ENCODE measurements at regions not wholly inside any gene's neighbourhood (a gene's known extent, or its start where the extent isn't known, plus 50 kb on each side); places are given as distances from the start of the nearest gene placed in this dataset.
A peak's percentile ranks its signal among the peaks of the same experiment; 100 is the strongest.

DNA sequence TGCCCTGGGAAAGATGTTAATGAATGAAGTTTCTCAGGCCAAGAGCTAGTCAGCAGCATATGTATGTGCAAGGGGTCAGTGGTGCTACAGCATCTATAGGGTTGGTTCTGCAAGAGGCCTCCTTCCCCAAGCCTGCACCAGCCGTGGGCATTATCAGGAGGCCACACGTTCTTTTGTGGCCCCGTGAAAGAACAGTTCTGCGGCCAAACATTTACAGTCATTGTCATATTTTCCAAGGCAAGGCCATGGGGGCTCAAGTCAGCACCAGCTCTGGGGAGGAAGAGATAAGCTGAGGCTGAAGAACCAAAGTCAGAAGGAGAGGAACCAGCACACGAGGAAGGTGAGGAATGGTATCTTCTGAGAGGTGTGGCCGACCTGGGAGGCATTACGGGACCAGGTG lies 54.4 kb upstream of the TMEM72 start:
- Histone ChIP-seq H3K9me3 (no peaks in the 10 kb centered on the region), H3K27ac (no peak overlapping the region), H3K4me1 (peaks cover 0 to 29% (median 2%) of the 10 kb centered on the region in 4 donors), H3K4me3 (no peak overlapping the region), H3K36me3 (no peaks in the 10 kb centered on the region), H3K27me3 (no peaks in the 10 kb centered on the region)
- no peak for TF ChIP-seq POLR2A (IDR thresholded peaks at IDR 0.05)
- TF ChIP-seq, protein P1, sequence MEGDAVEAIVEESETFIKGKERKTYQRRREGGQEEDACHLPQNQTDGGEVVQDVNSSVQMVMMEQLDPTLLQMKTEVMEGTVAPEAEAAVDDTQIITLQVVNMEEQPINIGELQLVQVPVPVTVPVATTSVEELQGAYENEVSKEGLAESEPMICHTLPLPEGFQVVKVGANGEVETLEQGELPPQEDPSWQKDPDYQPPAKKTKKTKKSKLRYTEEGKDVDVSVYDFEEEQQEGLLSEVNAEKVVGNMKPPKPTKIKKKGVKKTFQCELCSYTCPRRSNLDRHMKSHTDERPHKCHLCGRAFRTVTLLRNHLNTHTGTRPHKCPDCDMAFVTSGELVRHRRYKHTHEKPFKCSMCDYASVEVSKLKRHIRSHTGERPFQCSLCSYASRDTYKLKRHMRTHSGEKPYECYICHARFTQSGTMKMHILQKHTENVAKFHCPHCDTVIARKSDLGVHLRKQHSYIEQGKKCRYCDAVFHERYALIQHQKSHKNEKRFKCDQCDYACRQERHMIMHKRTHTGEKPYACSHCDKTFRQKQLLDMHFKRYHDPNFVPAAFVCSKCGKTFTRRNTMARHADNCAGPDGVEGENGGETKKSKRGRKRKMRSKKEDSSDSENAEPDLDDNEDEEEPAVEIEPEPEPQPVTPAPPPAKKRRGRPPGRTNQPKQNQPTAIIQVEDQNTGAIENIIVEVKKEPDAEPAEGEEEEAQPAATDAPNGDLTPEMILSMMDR (IDR thresholded peaks at IDR 0.05) = no peak
- TF ChIP-seq EP300 (IDR thresholded peaks at IDR 0.05) = no peak
- DNase-seq (ENCODE audit: low spot score in 2 of 2) = no peak
- WGBS, 2 donors = 84 to 89% methylated on average over 7 of the region's 7 CpGs

DNA sequence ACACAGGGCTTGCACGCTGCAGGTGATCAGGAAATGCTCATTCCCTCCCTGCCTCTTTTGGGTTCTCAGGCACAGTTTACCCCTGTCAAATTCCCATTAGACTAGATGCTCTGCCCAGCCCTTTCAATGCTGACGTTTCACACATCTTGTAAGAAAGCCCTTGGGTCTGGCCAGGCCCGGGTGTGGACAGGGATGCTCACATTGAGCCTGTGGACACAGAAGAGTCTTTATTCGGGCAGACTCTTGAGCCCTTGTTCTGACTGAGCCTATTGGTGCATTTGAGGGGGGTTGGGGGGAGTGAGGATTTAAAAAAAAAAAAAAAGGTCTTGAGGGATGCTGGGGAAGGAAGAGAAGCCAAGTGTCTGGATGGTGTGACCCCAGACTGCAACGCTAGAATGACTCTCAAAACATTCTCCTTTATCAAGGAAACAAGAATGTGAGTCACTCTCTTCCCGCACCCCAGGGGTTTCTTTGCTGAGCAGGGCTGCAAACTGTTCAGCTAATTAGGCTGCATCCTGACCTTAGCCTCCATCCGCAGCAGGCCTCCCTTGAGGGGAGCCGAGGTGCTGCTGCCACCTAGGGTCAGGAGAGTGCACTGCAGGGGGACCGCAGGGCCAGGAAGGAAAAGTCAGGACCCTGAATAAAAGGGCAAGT lies 53.6 kb upstream of the TMEM72 start:
- peak; percentile 55 to 59 for DNase-seq (ENCODE audit: low spot score in 2 of 2)
- H3K27ac ChIP-seq = no peak overlapping the region
- TF ChIP-seq, protein P1 (IDR thresholded peaks at IDR 0.05) = peak; percentile 90 to 99 (median 98)
- TF ChIP-seq EP300 (IDR thresholded peaks at IDR 0.05) (peak in 1 of 2 donors; percentile 49), POLR2A (IDR thresholded peaks at IDR 0.05) (no peak)
- no peaks in the 10 kb centered on the region for H3K27me3 ChIP-seq
- H3K36me3 ChIP-seq = no peaks in the 10 kb centered on the region
- no peaks in the 10 kb centered on the region for H3K9me3 ChIP-seq
- 27 to 32% methylated on average over 9 of the region's 9 CpGs for WGBS, 2 donors
- peaks cover 0 to 29% (median 2%) of the 10 kb centered on the region in 4 donors for H3K4me1 ChIP-seq
- H3K4me3 ChIP-seq = no peak overlapping the region

DNA sequence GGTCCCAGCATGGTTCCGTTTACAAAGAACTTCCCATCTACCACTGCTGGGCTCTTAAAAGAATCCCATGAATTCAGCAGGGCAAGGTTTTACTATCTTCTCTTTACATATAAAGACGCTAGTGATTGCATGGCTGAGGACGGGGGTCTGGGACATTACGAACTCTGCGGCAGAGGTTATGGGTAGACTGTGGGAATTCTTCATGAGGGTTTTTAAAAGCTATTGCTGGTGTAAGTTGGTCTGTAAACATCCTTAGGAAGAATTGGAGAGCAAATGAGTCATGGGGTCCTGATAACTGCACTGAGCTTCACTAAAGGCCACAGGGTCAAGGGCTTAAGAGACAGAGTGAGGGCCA lies 53.1 kb upstream of the TMEM72 start:
- TF ChIP-seq EP300 (IDR thresholded peaks at IDR 0.05) = no peak
- TF ChIP-seq POLR2A (IDR thresholded peaks at IDR 0.05) = no peak
- TF ChIP-seq, protein P1 (IDR thresholded peaks at IDR 0.05) = peak in 2 of 5 experiments; percentile 3 to 4
- Histone ChIP-seq H3K36me3 (no peaks in the 10 kb centered on the region), H3K27ac (no peak overlapping the region), H3K4me1 (peaks cover 0 to 29% (median 2%) of the 10 kb centered on the region in 4 donors), H3K9me3 (no peaks in the 10 kb centered on the region), H3K4me3 (no peak overlapping the region), H3K27me3 (no peaks in the 10 kb centered on the region)
- DNase-seq (ENCODE audit: low spot score in 2 of 2) = no peak
- WGBS, 2 donors = 62 to 66% methylated on average over 5 of the region's 5 CpGs

DNA sequence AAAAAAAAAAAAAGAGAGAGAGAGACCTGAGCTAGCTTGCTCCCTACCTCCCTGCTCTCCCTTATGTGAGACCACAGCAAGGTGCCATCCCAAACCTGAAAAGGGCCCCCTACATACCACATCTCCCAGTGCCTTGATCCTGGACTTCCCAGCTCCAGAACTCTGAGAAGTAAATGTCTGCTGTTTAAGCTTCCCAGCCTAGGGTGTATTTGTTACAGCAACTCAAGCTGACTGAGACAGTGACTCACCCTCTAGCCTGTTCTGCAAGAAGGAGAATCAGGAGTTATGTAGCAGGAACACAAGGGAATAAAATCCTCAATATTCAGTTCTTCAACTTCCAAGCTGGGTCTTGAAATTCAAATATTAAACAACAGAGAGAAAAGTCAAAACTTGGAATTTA lies 52.1 kb upstream of the TMEM72 start:
- Histone ChIP-seq H3K4me1 (peaks cover 0 to 28% (median 2%) of the 10 kb centered on the region in 4 donors), H3K9me3 (no peaks in the 10 kb centered on the region)
- no peak for DNase-seq (ENCODE audit: low spot score in 2 of 2)

More for the DNA sequence above, 52.1 kb upstream of the TMEM72 start:
- Histone ChIP-seq H3K4me3 (no peak overlapping the region), H3K27ac (no peak overlapping the region), H3K36me3 (no peaks in the 10 kb centered on the region), H3K27me3 (no peaks in the 10 kb centered on the region)
- TF ChIP-seq, protein P1 (IDR thresholded peaks at IDR 0.05) = no peak
- TF ChIP-seq EP300 (IDR thresholded peaks at IDR 0.05) (no peak), POLR2A (IDR thresholded peaks at IDR 0.05) (no peak)
